HEK293 (cell line): ENCODE measurements at regions not wholly inside any gene's neighbourhood (a gene's known extent, or its start where the extent isn't known, plus 50 kb on each side); places are given as distances from the start of the nearest gene placed in this dataset.

Experiments used
- CTCF ChIA-PET: fragments of 350-600 bp; formaldehyde crosslinking; extraction: SDS; loops from one replicate; lab custom pipeline; 2021; ENCODE audit warnings: antibody characterized with exemption; lab: Yijun Ruan, JAX
- POLR2A ChIA-PET: fragments of 300-600 bp; formaldehyde crosslinking; extraction: SDS; loops from one replicate; lab custom pipeline; 2020; ENCODE audit warnings: antibody characterized with exemption, inconsistent platforms; lab: Yijun Ruan, JAX
- H3K27ac ChIP-seq: fragments of 200-500 bp; sonication (Bioruptor generic); 2 replicates; pipeline ENCODE4 v1.5.1; 2014; ENCODE audit warnings: low read depth, low read length, control low read depth, inconsistent platforms; ENCODE audit errors: extremely low read depth
- H3K36me3 ChIP-seq, 2 experiments: fragments of 200-500 bp in 1 of 2; sonication (Bioruptor generic) in 1 of 2; 1 replicate in 1 of 2; 2 replicates in 1 of 2; pipeline ENCODE4 v1.5.1; 2014 to 2017; ENCODE audit warnings: inconsistent platforms in 2 of 2, low read length in 2 of 2; ENCODE audit not compliant: control insufficient read depth in 2 of 2, insufficient read depth in 1 of 2
- H3K4me1 ChIP-seq: fragments of 200-500 bp; sonication (Bioruptor generic); 2 replicates; pipeline ENCODE4 v1.5.1; 2014; ENCODE audit warnings: mild to moderate bottlenecking, low read length, inconsistent platforms; ENCODE audit not compliant: control insufficient read depth, insufficient read depth
- H3K4me3 ChIP-seq: 2 replicates; pipeline ENCODE4 v1.5.1; 2011; ENCODE audit warnings: low read depth, mild to moderate bottlenecking, control low read depth, low read length, moderate library complexity
- H3K9me3 ChIP-seq: fragments of 200-500 bp; sonication (Bioruptor generic); 2 replicates; pipeline ENCODE4 v1.5.1; 2014; ENCODE audit warnings: low read depth, low read length, inconsistent platforms; ENCODE audit not compliant: control insufficient read depth, insufficient read depth
- BCL11A ChIP-seq: fragments of 450-650 bp; formaldehyde crosslinking; IDR thresholded peaks from 2 replicates; pipeline ENCODE4 v1.5.1; 2016; ENCODE audit warnings: low read depth, missing biosample characterization, missing genetic modification characterization
- GLI4 ChIP-seq: fragments of 450-650 bp; formaldehyde crosslinking; IDR thresholded peaks from 2 replicates; pipeline ENCODE4 v1.5.1; 2016; ENCODE audit warnings: missing biosample characterization, missing genetic modification characterization
- HOXD13 ChIP-seq: sonication (generic); formaldehyde crosslinking; IDR thresholded peaks from 2 replicates; pipeline ENCODE4 v1.8.0; 2022; ENCODE audit warnings: missing genetic modification reagents, borderline replicate concordance
- REST ChIP-seq: fragments of 450-650 bp; formaldehyde crosslinking; IDR thresholded peaks from 2 replicates; pipeline ENCODE4 v1.5.1; 2016; ENCODE audit warnings: missing biosample characterization, missing genetic modification characterization
- ZBTB8A ChIP-seq: fragments of 450-650 bp; formaldehyde crosslinking; IDR thresholded peaks from 2 replicates; pipeline ENCODE4 v1.5.1; 2016; ENCODE audit warnings: missing biosample characterization, missing genetic modification characterization
- ZFP41 ChIP-seq: fragments of 450-650 bp; formaldehyde crosslinking; IDR thresholded peaks from 2 replicates; pipeline ENCODE4 v1.5.1; 2016; ENCODE audit warnings: missing biosample characterization, missing genetic modification characterization, borderline replicate concordance
- ZNF18 ChIP-seq: fragments of 450-650 bp; formaldehyde crosslinking; IDR thresholded peaks from 2 replicates; pipeline ENCODE4 v1.5.1; 2016; ENCODE audit warnings: missing biosample characterization, missing genetic modification characterization
- ZNF214 ChIP-seq: fragments of 450-650 bp; formaldehyde crosslinking; IDR thresholded peaks from 2 replicates; pipeline ENCODE4 v1.5.1; 2017; ENCODE audit warnings: missing biosample characterization, mild to moderate bottlenecking, missing genetic modification characterization, borderline replicate concordance
- ZNF341 ChIP-seq: fragments of 450-650 bp; formaldehyde crosslinking; IDR thresholded peaks from 2 replicates; pipeline ENCODE4; 2016; ENCODE audit warnings: low read depth, missing biosample characterization, missing genetic modification characterization
- ZNF488 ChIP-seq: fragments of 450-650 bp; formaldehyde crosslinking; IDR thresholded peaks from 2 replicates; pipeline ENCODE4 v1.5.1; 2016; ENCODE audit warnings: missing biosample characterization, missing genetic modification characterization
- ZNF530 ChIP-seq: fragments of 450-650 bp; formaldehyde crosslinking; IDR thresholded peaks from 2 replicates; pipeline ENCODE4 v1.5.1; 2016; ENCODE audit warnings: low read depth, missing biosample characterization, missing genetic modification characterization
- ZNF549 ChIP-seq: fragments of 450-650 bp; IDR thresholded peaks from 2 replicates; pipeline ENCODE4 v1.5.1; 2018; ENCODE audit warnings: missing biosample characterization, missing genetic modification characterization, mild to moderate bottlenecking, inconsistent platforms, moderate library complexity
- ZNF610 ChIP-seq: fragments of 450-650 bp; formaldehyde crosslinking; IDR thresholded peaks from 2 replicates; pipeline ENCODE4 v1.5.1; 2016; ENCODE audit warnings: missing biosample characterization, missing genetic modification characterization, borderline replicate concordance
- ZNF777 ChIP-seq: fragments of 450-650 bp; formaldehyde crosslinking; IDR thresholded peaks from 2 replicates; pipeline ENCODE4 v1.5.1; 2017; ENCODE audit warnings: missing biosample characterization, missing genetic modification characterization, borderline replicate concordance
- TF ChIP-seq, protein P1 (sequence below): fragments of 450-650 bp; formaldehyde crosslinking; IDR thresholded peaks from 2 replicates; pipeline ENCODE4 v1.5.1; 2016; ENCODE audit warnings: missing biosample characterization, missing genetic modification characterization
- TF ChIP-seq, protein P2 (sequence below): fragments of 450-650 bp; formaldehyde crosslinking; IDR thresholded peaks from 2 replicates; pipeline ENCODE4; 2016; ENCODE audit warnings: missing biosample characterization, missing genetic modification characterization

- Histone ChIP-seq H3K4me3 (no peak overlapping the region), H3K27ac (no peak overlapping the region), H3K9me3 (no peaks in the 10 kb centered on the region), H3K36me3 (no peaks in the 10 kb centered on the region), H3K4me1 (no peaks in the 10 kb centered on the region)
- no peak for TF ChIP-seq ZNF549 (tag by site-specific recombination)
- no peak for TF ChIP-seq ZNF18 (tag by site-specific recombination)
- no peak for TF ChIP-seq REST (tag by site-specific recombination)
- no peak for TF ChIP-seq ZNF214
- no peak for TF ChIP-seq BCL11A
- TF ChIP-seq ZNF610 (tag by site-specific recombination) = no peak
- TF ChIP-seq ZNF530 = no peak
- TF ChIP-seq, protein P1, sequence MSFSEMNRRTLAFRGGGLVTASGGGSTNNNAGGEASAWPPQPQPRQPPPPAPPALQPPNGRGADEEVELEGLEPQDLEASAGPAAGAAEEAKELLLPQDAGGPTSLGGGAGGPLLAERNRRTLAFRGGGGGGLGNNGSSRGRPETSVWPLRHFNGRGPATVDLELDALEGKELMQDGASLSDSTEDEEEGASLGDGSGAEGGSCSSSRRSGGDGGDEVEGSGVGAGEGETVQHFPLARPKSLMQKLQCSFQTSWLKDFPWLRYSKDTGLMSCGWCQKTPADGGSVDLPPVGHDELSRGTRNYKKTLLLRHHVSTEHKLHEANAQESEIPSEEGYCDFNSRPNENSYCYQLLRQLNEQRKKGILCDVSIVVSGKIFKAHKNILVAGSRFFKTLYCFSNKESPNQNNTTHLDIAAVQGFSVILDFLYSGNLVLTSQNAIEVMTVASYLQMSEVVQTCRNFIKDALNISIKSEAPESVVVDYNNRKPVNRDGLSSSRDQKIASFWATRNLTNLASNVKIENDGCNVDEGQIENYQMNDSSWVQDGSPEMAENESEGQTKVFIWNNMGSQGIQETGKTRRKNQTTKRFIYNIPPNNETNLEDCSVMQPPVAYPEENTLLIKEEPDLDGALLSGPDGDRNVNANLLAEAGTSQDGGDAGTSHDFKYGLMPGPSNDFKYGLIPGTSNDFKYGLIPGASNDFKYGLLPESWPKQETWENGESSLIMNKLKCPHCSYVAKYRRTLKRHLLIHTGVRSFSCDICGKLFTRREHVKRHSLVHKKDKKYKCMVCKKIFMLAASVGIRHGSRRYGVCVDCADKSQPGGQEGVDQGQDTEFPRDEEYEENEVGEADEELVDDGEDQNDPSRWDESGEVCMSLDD (tag by site-specific recombination) = no peak
- TF ChIP-seq ZNF488 (tag by site-specific recombination) = no peak
- TF ChIP-seq ZFP41 (tag by site-specific recombination) = no peak
- TF ChIP-seq, protein P2, sequence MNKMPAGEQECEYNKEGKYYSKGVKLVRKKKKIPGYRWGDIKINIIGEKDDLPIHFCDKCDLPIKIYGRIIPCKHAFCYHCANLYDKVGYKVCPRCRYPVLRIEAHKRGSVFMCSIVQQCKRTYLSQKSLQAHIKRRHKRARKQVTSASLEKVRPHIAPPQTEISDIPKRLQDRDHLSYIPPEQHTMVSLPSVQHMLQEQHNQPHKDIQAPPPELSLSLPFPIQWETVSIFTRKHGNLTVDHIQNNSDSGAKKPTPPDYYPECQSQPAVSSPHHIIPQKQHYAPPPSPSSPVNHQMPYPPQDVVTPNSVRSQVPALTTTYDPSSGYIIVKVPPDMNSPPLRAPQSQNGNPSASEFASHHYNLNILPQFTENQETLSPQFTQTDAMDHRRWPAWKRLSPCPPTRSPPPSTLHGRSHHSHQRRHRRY = no peak
- TF ChIP-seq ZNF341 (tag by site-specific recombination) = no peak
- ChIA-PET POLR2A (no interaction called here), CTCF (no interaction called here)
Observed at GRCh38 chr2:167708998-167709397, 538.4 kb downstream of the STK39 start.

- no peak overlapping the region for H3K4me3 ChIP-seq
- H3K9me3 ChIP-seq = no peaks in the 10 kb centered on the region
- no peaks in the 10 kb centered on the region for H3K4me1 ChIP-seq
- CTCF ChIA-PET = no interaction called here
- TF ChIP-seq ZNF610 (tag by site-specific recombination) (no peak), ZNF777 (tag by site-specific recombination) (no peak), ZBTB8A (tag by site-specific recombination) (no peak), GLI4 (no peak), HOXD13 (no peak)
- H3K27ac ChIP-seq = no peak overlapping the region
- H3K36me3 ChIP-seq = no peaks in the 10 kb centered on the region
- POLR2A ChIA-PET = no interaction called here
Observed at GRCh38 chr2:167706800-167707199, 540.6 kb downstream of the STK39 start.
